ENCODE measurements at regions not wholly inside any gene's neighbourhood (a gene's known extent, or its start where the extent isn't known, plus 50 kb on each side); places are given as distances from the start of the nearest gene placed in this dataset.

- no peak for TF ChIP-seq EP300 (IDR thresholded peaks at IDR 0.05)
- no peak for TF ChIP-seq POLR2A (IDR thresholded peaks at IDR 0.05)
Observed at GRCh38 chr5:160969645-160970044, 117.6 kb upstream of the ATP10B start.
